ENCODE measurements at regions not wholly inside any gene's neighbourhood (a gene's known extent, or its start where the extent isn't known, plus 50 kb on each side); places are given as distances from the start of the nearest gene placed in this dataset.

DNA sequence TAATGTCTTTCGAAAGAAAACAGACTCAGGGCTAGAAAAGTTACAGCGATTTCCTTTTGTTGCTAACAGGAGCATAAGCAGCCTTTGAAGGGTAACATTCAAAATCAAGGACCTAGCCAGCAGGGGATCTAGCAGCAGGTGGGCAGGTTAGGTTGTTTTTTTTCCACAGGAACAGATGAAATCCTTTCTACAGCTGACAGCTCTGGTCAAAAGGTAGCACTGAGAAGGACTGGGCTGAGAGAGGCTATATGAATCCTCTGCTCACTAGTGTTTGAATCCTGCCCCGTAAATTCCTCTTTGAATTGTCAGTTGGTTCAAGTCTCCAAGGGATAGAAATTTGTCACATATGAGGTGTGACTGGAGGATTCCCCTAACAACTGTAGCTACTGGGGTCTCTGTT is 188.2 kb downstream of the SH2D1A start:
- Histone ChIP-seq H3K9ac (ENCODE audit: low read depth, low read length, poor library complexity, severe bottlenecking) (no peak overlapping the region), H3K4me1 (ENCODE audit: insufficient read depth, low read length, poor library complexity, severe bottlenecking) (no peaks in the 10 kb centered on the region), H3K4me3 (ENCODE audit: low read length, poor library complexity, severe bottlenecking) (no peak overlapping the region), H2AFZ (ENCODE audit: low read length) (no peak overlapping the region), H3K9me2 (replicated peaks; ENCODE audit: low read depth, low read length) (no peaks in the 10 kb centered on the region), H3K4me2 (ENCODE audit: low read depth, low read length, poor library complexity, severe bottlenecking) (no peak overlapping the region), H3K36me3 (ENCODE audit: insufficient read depth, low read length) (no peaks in the 10 kb centered on the region), H3K27me3 (ENCODE audit: insufficient read depth, low read length, poor library complexity, severe bottlenecking) (no peaks in the 10 kb centered on the region), H4K20me1 (ENCODE audit: insufficient read depth, low read length, poor library complexity, severe bottlenecking) (no peaks in the 10 kb centered on the region), H3F3A (ENCODE audit: low read depth) (no peaks in the 10 kb centered on the region), H3K9me3 (ENCODE audit: insufficient read depth, low read depth, low read length) (no peaks in the 10 kb centered on the region), H3K79me2 (ENCODE audit: insufficient read depth, low read length) (no peaks in the 10 kb centered on the region)
- TF ChIP-seq EZH2phosphoT487 (IDR thresholded peaks at IDR 0.05; ENCODE audit: borderline replicate concordance) = no peak
- TF ChIP-seq, protein P1, sequence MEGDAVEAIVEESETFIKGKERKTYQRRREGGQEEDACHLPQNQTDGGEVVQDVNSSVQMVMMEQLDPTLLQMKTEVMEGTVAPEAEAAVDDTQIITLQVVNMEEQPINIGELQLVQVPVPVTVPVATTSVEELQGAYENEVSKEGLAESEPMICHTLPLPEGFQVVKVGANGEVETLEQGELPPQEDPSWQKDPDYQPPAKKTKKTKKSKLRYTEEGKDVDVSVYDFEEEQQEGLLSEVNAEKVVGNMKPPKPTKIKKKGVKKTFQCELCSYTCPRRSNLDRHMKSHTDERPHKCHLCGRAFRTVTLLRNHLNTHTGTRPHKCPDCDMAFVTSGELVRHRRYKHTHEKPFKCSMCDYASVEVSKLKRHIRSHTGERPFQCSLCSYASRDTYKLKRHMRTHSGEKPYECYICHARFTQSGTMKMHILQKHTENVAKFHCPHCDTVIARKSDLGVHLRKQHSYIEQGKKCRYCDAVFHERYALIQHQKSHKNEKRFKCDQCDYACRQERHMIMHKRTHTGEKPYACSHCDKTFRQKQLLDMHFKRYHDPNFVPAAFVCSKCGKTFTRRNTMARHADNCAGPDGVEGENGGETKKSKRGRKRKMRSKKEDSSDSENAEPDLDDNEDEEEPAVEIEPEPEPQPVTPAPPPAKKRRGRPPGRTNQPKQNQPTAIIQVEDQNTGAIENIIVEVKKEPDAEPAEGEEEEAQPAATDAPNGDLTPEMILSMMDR (conservative IDR thresholded peaks at IDR 0.05; ENCODE audit: low read length) = no peak

- Histone ChIP-seq H3K36me3 (ENCODE audit: insufficient read depth, low read length) (no peaks in the 10 kb centered on the region), H3K9me2 (replicated peaks; ENCODE audit: low read depth, low read length) (no peaks in the 10 kb centered on the region), H3K4me1 (ENCODE audit: insufficient read depth, low read length, poor library complexity, severe bottlenecking) (no peaks in the 10 kb centered on the region), H3K27me3 (ENCODE audit: insufficient read depth, low read length, poor library complexity, severe bottlenecking) (no peaks in the 10 kb centered on the region), H3F3A (ENCODE audit: low read depth) (no peaks in the 10 kb centered on the region), H3K4me2 (ENCODE audit: low read depth, low read length, poor library complexity, severe bottlenecking) (no peak overlapping the region), H4K20me1 (ENCODE audit: insufficient read depth, low read length, poor library complexity, severe bottlenecking) (no peaks in the 10 kb centered on the region), H3K4me3 (ENCODE audit: low read length, poor library complexity, severe bottlenecking) (no peak overlapping the region), H3K79me2 (ENCODE audit: insufficient read depth, low read length) (no peaks in the 10 kb centered on the region), H3K9ac (ENCODE audit: low read depth, low read length, poor library complexity, severe bottlenecking) (no peak overlapping the region), H3K9me3 (ENCODE audit: insufficient read depth, low read depth, low read length) (no peaks in the 10 kb centered on the region), H2AFZ (ENCODE audit: low read length) (no peak overlapping the region)
- TF ChIP-seq EZH2phosphoT487 (IDR thresholded peaks at IDR 0.05; ENCODE audit: borderline replicate concordance) = no peak
- TF ChIP-seq, protein P1 (conservative IDR thresholded peaks at IDR 0.05; ENCODE audit: low read length) = no peak
Measured at GRCh38 chrX:124540474-124540873, 194.1 kb downstream of the SH2D1A start.

DNA sequence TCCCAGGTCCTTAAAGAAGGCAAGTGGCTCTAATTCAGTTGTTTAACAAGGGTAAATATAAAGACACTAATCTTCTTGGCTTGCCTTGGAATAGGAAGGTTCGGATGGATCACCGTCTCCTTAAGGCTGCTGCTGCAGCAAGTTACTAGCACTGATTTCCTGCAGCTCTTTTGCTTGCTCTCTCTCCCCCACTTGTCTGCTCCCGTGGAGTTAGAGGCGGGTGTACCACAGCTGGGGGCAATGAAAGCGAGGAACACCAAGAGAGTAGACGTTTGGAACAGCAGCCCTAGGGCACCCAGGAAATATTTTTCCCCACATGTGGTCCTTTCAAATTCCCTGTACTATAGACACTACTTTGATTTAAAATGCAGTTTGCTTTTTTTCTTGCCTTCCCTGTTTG is 202.2 kb downstream of the SH2D1A start:
- TF ChIP-seq, protein P1 (conservative IDR thresholded peaks at IDR 0.05; ENCODE audit: low read length) = no peak
- TF ChIP-seq EZH2phosphoT487 (IDR thresholded peaks at IDR 0.05; ENCODE audit: borderline replicate concordance) = no peak
- Histone ChIP-seq H3K79me2 (ENCODE audit: insufficient read depth, low read length) (no peaks in the 10 kb centered on the region), H2AFZ (ENCODE audit: low read length) (no peak overlapping the region), H3K9me3 (ENCODE audit: insufficient read depth, low read depth, low read length) (no peaks in the 10 kb centered on the region), H3K4me3 (ENCODE audit: low read length, poor library complexity, severe bottlenecking) (no peak overlapping the region), H3K4me2 (ENCODE audit: low read depth, low read length, poor library complexity, severe bottlenecking) (no peak overlapping the region), H3K36me3 (ENCODE audit: insufficient read depth, low read length) (no peaks in the 10 kb centered on the region), H3F3A (ENCODE audit: low read depth) (no peaks in the 10 kb centered on the region), H4K20me1 (ENCODE audit: insufficient read depth, low read length, poor library complexity, severe bottlenecking) (no peaks in the 10 kb centered on the region), H3K9ac (ENCODE audit: low read depth, low read length, poor library complexity, severe bottlenecking) (no peak overlapping the region), H3K9me2 (replicated peaks; ENCODE audit: low read depth, low read length) (no peaks in the 10 kb centered on the region), H3K4me1 (ENCODE audit: insufficient read depth, low read length, poor library complexity, severe bottlenecking) (no peaks in the 10 kb centered on the region), H3K27me3 (ENCODE audit: insufficient read depth, low read length, poor library complexity, severe bottlenecking) (no peaks in the 10 kb centered on the region)
